ENCODE measurements at regions not wholly inside any gene's neighbourhood (a gene's known extent, or its start where the extent isn't known, plus 50 kb on each side); places are given as distances from the start of the nearest gene placed in this dataset.

DNA sequence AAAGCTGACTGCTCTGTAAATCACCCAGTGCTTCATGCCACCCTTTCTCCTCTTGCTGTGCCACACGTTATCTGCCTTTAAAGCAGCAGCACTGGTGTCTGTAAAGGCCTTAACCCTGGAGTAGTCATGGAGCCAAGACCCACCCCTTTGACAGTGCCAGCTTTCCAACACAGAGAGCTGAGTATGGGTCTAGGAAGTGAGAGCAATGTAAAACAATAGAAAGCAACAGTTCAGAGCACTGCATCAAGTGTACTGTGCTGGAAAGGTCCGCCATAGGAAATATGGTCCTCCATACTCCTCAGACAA lies 139.5 kb downstream of the DAD1 start:
- DNase-seq (ENCODE audit: low read depth, low spot score) (no peak), ATAC-seq (no peak)
- POLR2A ChIA-PET = interaction anchor here (1.4 kb wide), 1 partner anchor 17 kb away, joined by 3 read pairs; no protein-coding TSS in a partner anchor
- no peak overlapping the region for H2AFZ ChIP-seq (ENCODE audit: low read depth, low read length, poor library complexity, severe bottlenecking)
- H3K9me3 ChIP-seq (ENCODE audit: control insufficient read depth in 1 of 2, insufficient read depth in 1 of 2, low read depth in 1 of 2, low read length in 2 of 2) = no peaks in the 10 kb centered on the region
- H3K36me3 ChIP-seq (ENCODE audit: control insufficient read depth in 1 of 2, insufficient read depth in 2 of 2, low read length in 2 of 2) = no peaks in the 10 kb centered on the region
- H3K9ac ChIP-seq (ENCODE audit: low read length) = no peak overlapping the region
- no peaks in the 10 kb centered on the region for H3K9me2 ChIP-seq (ENCODE audit: insufficient read depth)
- no peaks in the 10 kb centered on the region for H3K4me1 ChIP-seq (ENCODE audit: control insufficient read depth in 1 of 2, insufficient read depth in 2 of 2, low read length in 2 of 2)
- intact Hi-C loops (cut with micrococcal nuclease) = no loop called here
- H4K20me1 ChIP-seq (ENCODE audit: insufficient read depth) = no peaks in the 10 kb centered on the region
- no peak for TF ChIP-seq POLR2AphosphoS5 (IDR thresholded peaks at IDR 0.05; ENCODE audit: low read depth, low read length)
- TF ChIP-seq FOSL1 (IDR thresholded peaks at IDR 0.05; ENCODE audit: low read depth) = no peak
- TF ChIP-seq CEBPB (IDR thresholded peaks at IDR 0.05; ENCODE audit: low read depth) = no peak
- TF ChIP-seq SRF (IDR thresholded peaks at IDR 0.05; ENCODE audit: low read depth) = no peak
- no peak for TF ChIP-seq ATF3 (IDR thresholded peaks at IDR 0.05)
- TF ChIP-seq ZBTB33 (IDR thresholded peaks at IDR 0.05; ENCODE audit: extremely low read depth, insufficient replicate concordance, low read length) = no peak
- no peak for TF ChIP-seq EGR1 (IDR thresholded peaks at IDR 0.05; ENCODE audit: low read depth)
- TF ChIP-seq ZNF274 (IDR thresholded peaks at IDR 0.05; ENCODE audit: low read depth, low read length) = no peak
- TF ChIP-seq EZH2 (IDR thresholded peaks at IDR 0.05) = no peak
- TF ChIP-seq CTCF (IDR thresholded peaks at IDR 0.05 in 2 of 3, conservative IDR thresholded peaks at IDR 0.05 in 1 of 3; ENCODE audit: borderline replicate concordance in 1 of 3, insufficient read depth in 1 of 3, low read depth in 2 of 3, low read length in 2 of 3) = no peak
- TF ChIP-seq ZFX (IDR thresholded peaks at IDR 0.05) = no peak
- TF ChIP-seq TCF7L2 (IDR thresholded peaks at IDR 0.05; ENCODE audit: borderline replicate concordance, extremely low read depth, insufficient read depth, insufficient read length) = no peak
- TF ChIP-seq SP1 (IDR thresholded peaks at IDR 0.05; ENCODE audit: low read depth) = no peak
- TF ChIP-seq RAD21 (IDR thresholded peaks at IDR 0.05; ENCODE audit: low read depth) = no peak
- TF ChIP-seq ELF1 (IDR thresholded peaks at IDR 0.05; ENCODE audit: borderline replicate concordance, low read depth) = no peak
- no peak for TF ChIP-seq CBX3 (IDR thresholded peaks at IDR 0.05; ENCODE audit: low read depth)
- RAD21 ChIA-PET (ENCODE audit: low non-redundant PET in 1 of 2, low total read pairs in 2 of 2, uncharacterized antibody in 2 of 2, unreplicated experiment in 2 of 2) = no interaction called here
- peaks cover 87% of the 10 kb centered on the region for H3K27me3 ChIP-seq (ENCODE audit: insufficient read depth, low read length)
- CTCF ChIA-PET = no interaction called here
- no peak overlapping the region for H3K4me3 ChIP-seq (replicated peaks in 1 of 2; ENCODE audit: low read depth in 1 of 2, low read length in 2 of 2)
- no peak overlapping the region for H3K27ac ChIP-seq (ENCODE audit: low read depth, low read length)
- H3K4me2 ChIP-seq (ENCODE audit: low read length) = no peak overlapping the region
- no TSS peak for BruUV-seq (replicated peaks)
- H3K79me2 ChIP-seq (ENCODE audit: insufficient read depth, low read length) = no peaks in the 10 kb centered on the region
